HL-60 (cell line): ENCODE measurements at regions not wholly inside any gene's neighbourhood (a gene's known extent, or its start where the extent isn't known, plus 50 kb on each side); places are given as distances from the start of the nearest gene placed in this dataset.

Experiments used
- CTCF ChIP-seq: IDR thresholded peaks from one replicate; pipeline ENCODE4 v1.5.1; 2011; ENCODE audit warnings: low read length, control low read depth, inconsistent platforms; ENCODE audit not compliant: insufficient read depth
- GABPA ChIP-seq: IDR thresholded peaks from 2 replicates; pipeline ENCODE4 v1.6.1; 2012; ENCODE audit warnings: low read depth
- POLR2AphosphoS5 ChIP-seq: IDR thresholded peaks from 2 replicates; pipeline ENCODE4 v1.6.1; 2012; ENCODE audit warnings: low read depth
- SPI1 ChIP-seq: IDR thresholded peaks from 2 replicates; pipeline ENCODE4 v1.6.1; 2012; ENCODE audit warnings: low read depth, mild to moderate bottlenecking, borderline replicate concordance
- TF ChIP-seq, protein P1 (sequence below): IDR thresholded peaks from 2 replicates; pipeline ENCODE4 v1.6.1; 2012; ENCODE audit warnings: low read depth; ENCODE audit not compliant: insufficient replicate concordance

DNA sequence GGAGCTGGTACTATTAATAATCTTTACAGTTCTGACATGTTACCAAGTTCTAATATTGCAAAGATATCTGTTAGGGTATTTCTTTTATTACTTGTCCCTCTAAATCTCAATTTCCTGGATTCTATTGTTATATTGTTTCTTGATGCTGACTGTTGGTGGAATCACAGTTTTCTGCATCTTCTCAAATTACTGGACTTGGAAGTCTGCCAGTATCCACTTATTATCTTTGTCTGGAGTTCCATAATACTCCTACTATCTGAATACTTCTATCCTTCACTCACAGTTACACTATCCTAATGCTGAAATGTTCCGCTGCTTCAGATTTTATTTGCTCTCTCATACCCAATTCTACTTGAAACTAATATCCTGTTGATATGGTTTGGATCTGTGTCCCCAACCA lies 1985.7 kb upstream of the PRR20A start:
- no peak for TF ChIP-seq POLR2AphosphoS5
- TF ChIP-seq CTCF = no peak
- TF ChIP-seq, protein P1, sequence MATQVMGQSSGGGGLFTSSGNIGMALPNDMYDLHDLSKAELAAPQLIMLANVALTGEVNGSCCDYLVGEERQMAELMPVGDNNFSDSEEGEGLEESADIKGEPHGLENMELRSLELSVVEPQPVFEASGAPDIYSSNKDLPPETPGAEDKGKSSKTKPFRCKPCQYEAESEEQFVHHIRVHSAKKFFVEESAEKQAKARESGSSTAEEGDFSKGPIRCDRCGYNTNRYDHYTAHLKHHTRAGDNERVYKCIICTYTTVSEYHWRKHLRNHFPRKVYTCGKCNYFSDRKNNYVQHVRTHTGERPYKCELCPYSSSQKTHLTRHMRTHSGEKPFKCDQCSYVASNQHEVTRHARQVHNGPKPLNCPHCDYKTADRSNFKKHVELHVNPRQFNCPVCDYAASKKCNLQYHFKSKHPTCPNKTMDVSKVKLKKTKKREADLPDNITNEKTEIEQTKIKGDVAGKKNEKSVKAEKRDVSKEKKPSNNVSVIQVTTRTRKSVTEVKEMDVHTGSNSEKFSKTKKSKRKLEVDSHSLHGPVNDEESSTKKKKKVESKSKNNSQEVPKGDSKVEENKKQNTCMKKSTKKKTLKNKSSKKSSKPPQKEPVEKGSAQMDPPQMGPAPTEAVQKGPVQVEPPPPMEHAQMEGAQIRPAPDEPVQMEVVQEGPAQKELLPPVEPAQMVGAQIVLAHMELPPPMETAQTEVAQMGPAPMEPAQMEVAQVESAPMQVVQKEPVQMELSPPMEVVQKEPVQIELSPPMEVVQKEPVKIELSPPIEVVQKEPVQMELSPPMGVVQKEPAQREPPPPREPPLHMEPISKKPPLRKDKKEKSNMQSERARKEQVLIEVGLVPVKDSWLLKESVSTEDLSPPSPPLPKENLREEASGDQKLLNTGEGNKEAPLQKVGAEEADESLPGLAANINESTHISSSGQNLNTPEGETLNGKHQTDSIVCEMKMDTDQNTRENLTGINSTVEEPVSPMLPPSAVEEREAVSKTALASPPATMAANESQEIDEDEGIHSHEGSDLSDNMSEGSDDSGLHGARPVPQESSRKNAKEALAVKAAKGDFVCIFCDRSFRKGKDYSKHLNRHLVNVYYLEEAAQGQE = no peak
- TF ChIP-seq SPI1 = no peak
- TF ChIP-seq GABPA = no peak
